Astrocyte (in vitro differentiated cells and primary cell): ENCODE measurements at regions not wholly inside any gene's neighbourhood (a gene's known extent, or its start where the extent isn't known, plus 50 kb on each side); places are given as distances from the start of the nearest gene placed in this dataset.

Experiments
- EZH2 ChIP-seq: IDR thresholded peaks from 2 replicates; pipeline ENCODE4 v1.6.1; 2012; ENCODE audit warnings: mild to moderate bottlenecking, low read length, inconsistent platforms; ENCODE audit not compliant: insufficient read depth
- TF ChIP-seq, protein P1 (sequence below): IDR thresholded peaks from 2 replicates; pipeline ENCODE4 v1.5.1; 2011; ENCODE audit warnings: low read depth, mild to moderate bottlenecking, inconsistent platforms, low read length, moderate library complexity; ENCODE audit not compliant: insufficient read depth

DNA sequence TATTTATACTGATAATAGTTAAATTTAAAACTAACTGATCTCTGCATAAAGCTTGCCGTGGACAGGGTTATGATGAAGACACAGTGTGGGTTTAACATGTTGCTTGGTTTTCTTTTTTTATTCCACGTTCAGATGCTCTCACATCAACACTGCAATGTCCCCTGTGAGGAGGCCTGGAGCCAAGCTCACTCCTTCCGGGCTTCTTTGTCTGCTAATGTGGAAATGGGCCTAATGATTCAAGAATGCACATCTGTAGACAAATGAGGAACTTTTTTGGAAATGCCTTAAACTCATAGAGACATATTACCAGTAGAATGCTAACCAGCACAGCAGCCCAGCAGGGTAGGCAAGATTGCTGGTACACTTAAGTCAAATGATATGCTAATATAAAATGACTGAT lies 208.0 kb downstream of the GALR1 start:
- TF ChIP-seq, protein P1, sequence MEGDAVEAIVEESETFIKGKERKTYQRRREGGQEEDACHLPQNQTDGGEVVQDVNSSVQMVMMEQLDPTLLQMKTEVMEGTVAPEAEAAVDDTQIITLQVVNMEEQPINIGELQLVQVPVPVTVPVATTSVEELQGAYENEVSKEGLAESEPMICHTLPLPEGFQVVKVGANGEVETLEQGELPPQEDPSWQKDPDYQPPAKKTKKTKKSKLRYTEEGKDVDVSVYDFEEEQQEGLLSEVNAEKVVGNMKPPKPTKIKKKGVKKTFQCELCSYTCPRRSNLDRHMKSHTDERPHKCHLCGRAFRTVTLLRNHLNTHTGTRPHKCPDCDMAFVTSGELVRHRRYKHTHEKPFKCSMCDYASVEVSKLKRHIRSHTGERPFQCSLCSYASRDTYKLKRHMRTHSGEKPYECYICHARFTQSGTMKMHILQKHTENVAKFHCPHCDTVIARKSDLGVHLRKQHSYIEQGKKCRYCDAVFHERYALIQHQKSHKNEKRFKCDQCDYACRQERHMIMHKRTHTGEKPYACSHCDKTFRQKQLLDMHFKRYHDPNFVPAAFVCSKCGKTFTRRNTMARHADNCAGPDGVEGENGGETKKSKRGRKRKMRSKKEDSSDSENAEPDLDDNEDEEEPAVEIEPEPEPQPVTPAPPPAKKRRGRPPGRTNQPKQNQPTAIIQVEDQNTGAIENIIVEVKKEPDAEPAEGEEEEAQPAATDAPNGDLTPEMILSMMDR: no peak
- no peak for TF ChIP-seq EZH2
